ENCODE measurements at regions not wholly inside any gene's neighbourhood (a gene's known extent, or its start where the extent isn't known, plus 50 kb on each side); places are given as distances from the start of the nearest gene placed in this dataset.

DNA sequence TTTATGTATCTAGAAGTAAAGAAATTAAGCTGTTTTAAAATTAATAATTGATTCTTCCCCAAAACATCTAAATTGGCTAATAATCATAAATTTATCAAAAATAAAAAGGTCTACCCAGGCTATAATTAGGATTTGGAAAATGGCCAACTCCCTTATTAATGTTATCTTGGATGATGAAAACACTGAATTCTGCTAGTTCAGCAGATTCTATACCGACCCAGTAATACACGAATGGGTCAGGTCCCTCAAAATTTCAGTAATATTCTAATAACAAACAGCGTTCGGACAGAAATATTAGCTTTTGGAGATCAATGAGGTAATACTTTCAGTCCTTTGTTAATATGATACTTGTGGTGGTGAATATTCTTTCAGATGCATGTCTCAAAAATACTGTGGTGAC, 360.7 kb upstream of the MGMT start:
- no peak for DNase-seq (ENCODE audit: extremely low read depth, low read depth)
- TF ChIP-seq, protein P1, sequence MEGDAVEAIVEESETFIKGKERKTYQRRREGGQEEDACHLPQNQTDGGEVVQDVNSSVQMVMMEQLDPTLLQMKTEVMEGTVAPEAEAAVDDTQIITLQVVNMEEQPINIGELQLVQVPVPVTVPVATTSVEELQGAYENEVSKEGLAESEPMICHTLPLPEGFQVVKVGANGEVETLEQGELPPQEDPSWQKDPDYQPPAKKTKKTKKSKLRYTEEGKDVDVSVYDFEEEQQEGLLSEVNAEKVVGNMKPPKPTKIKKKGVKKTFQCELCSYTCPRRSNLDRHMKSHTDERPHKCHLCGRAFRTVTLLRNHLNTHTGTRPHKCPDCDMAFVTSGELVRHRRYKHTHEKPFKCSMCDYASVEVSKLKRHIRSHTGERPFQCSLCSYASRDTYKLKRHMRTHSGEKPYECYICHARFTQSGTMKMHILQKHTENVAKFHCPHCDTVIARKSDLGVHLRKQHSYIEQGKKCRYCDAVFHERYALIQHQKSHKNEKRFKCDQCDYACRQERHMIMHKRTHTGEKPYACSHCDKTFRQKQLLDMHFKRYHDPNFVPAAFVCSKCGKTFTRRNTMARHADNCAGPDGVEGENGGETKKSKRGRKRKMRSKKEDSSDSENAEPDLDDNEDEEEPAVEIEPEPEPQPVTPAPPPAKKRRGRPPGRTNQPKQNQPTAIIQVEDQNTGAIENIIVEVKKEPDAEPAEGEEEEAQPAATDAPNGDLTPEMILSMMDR (IDR thresholded peaks at IDR 0.05; ENCODE audit: low read depth, low read length): no peak

DNA sequence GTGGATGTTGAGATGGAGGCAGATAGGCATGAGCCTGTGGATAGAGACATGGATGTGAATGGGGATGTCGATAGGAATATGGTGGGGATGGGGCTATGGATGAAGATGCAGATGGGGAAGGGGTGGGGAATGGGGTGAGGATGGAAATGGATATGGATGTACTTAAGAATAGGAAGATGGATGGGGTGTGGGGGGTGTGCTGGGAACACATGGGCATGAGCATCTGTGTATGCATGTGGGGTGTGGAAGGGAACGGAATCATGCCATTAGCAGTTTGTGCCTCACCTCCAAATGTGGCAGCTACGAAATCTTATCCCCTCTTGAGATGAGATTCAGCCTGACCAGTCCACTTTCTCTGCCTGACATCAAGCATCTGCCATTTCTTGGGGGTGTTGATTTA, 359.5 kb upstream of the MGMT start:
- TF ChIP-seq, protein P1 (IDR thresholded peaks at IDR 0.05; ENCODE audit: low read depth, low read length): no peak
- no peak for DNase-seq (ENCODE audit: extremely low read depth, low read depth)

DNA sequence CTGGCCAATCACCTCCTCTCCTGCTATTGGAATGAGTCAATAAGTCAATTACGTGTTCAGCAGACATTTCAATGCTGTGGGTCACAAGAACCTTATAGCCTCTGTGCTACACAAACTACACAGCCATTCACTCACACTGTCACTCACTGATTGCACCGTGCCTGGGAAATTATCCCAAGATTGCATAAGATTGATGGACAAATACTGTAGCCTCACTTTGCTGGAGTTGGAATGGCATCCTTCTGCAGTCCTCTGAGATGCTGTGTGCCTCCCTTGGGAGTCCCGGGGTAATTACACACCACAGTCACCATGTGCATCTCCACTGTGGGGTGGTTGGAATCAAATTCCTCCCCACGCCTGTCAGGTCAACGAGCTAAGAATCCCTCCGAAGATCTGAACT, 358.7 kb upstream of the MGMT start:
- TF ChIP-seq, protein P1 (IDR thresholded peaks at IDR 0.05; ENCODE audit: low read depth, low read length): no peak
- DNase-seq (ENCODE audit: extremely low read depth, low read depth): no peak

DNA sequence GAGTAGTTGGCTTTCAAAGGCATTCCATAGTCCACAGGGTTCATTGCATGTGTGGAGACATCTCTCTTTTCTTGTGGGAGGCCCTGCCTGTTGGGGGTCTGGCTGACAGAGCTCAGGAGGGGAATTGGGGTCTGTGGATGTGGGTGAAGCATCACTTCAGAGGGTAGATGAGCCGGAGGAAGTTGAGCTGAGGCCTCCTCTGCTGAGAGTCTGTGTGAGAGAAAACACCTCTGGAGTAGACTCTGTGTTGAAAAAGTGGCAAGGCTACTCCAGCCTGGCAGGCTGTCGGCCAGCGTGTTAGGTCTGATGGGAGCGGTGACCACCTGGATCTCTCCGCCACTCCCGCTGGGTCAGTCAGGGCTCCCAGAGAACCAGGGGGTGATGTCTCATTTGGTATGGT, 358.0 kb upstream of the MGMT start:
- DNase-seq (ENCODE audit: extremely low read depth, low read depth): no peak
- TF ChIP-seq, protein P1 (IDR thresholded peaks at IDR 0.05; ENCODE audit: low read depth, low read length): no peak

DNA sequence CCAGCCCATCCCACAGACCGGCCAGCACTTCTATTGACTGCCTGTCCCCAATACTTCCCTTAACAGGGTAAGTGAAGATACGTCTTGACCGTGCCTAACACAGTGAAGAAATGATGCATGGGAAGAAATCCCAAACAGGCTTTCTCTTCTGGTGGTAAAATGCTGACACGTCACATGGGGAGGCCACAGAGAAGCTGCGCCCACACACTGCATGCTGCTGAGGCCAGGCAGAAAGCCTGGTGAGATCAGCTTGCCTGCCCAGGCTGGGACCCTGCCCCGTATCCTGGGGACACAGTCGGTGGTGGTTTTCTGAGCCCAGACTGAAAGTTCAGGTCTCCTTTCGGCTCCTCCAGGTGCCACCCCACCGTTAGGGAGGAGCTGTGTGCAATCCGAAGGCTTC, 356.3 kb upstream of the MGMT start:
- DNase-seq (ENCODE audit: extremely low read depth, low read depth): no peak
- TF ChIP-seq, protein P1 (IDR thresholded peaks at IDR 0.05; ENCODE audit: low read depth, low read length): no peak

DNA sequence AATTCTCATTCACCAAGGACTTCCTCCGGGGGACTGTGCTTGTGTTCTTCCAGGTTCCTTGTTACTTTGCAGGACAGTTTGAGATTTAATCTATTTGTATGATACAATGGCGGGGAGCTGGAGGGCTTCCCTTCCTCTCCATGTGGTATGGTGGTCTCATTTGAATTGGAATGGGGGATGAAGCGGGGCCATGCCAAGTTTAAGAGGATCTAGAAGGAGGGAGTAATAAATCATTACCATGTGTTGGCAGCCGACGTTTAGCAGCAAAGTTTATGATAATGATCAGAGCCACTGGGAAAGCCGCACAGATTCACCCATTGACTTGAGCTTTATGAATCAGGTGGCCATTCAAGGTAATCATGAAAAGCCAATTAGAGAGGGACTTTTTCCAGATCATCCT, 355.1 kb upstream of the MGMT start:
- DNase-seq (ENCODE audit: extremely low read depth, low read depth): no peak
- TF ChIP-seq, protein P1 (IDR thresholded peaks at IDR 0.05; ENCODE audit: low read depth, low read length): no peak

DNA sequence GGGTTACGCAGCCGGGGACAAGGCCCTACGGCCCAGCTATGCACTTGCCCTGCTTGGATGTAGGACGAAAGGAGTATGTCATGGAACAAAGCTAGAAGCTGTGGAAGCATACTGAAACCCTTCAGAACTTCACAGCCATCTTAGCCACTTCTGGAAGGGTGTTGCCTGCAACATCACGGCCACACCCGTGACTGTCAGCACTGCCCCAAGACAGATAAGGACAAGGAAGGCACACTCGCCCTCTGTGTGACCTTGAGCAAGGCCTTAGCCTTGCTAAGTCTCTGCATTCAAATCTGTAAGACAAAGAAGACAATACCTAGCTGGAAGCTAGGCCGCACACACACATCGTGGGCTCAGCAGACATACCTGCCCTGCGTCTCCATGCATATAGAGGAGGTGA, 352.5 kb upstream of the MGMT start:
- TF ChIP-seq, protein P1 (IDR thresholded peaks at IDR 0.05; ENCODE audit: low read depth, low read length): no peak
- no peak for DNase-seq (ENCODE audit: extremely low read depth, low read depth)
